ENCODE measurements at regions not wholly inside any gene's neighbourhood (a gene's known extent, or its start where the extent isn't known, plus 50 kb on each side); places are given as distances from the start of the nearest gene placed in this dataset.

GRCh38 chr10:47104786-47105385 lies 193.7 kb downstream of the PTPN20 start:
- Histone ChIP-seq H3K27ac (peak overlapping the region; percentile 73), H3K4me3 (no peak overlapping the region), H3K27me3 (ENCODE audit: low read depth) (no peaks in the 10 kb centered on the region), H3K4me1 (peaks cover 30% of the 10 kb centered on the region), H3K36me3 (no peaks in the 10 kb centered on the region), H3K9me3 (peaks cover 3% of the 10 kb centered on the region)
- no peak for TF ChIP-seq CTCF (IDR thresholded peaks at IDR 0.05)
- peak; percentile 66 for DNase-seq
- ATAC-seq = peak; percentile 71 to 82
- intact Hi-C loops (cut with DNase I) = no loop called here

GRCh38 chr10:47107007-47107747 lies 192.8 kb upstream of the GDF10 start:
- no peaks in the 10 kb centered on the region for H3K27me3 ChIP-seq (ENCODE audit: low read depth)
- H3K4me1 ChIP-seq = peaks cover 36% of the 10 kb centered on the region
- peak in 1 of 2 donors; percentile 46 for ATAC-seq
- no peaks in the 10 kb centered on the region for H3K36me3 ChIP-seq
- no peak for DNase-seq
- no peak overlapping the region for H3K27ac ChIP-seq
- peaks cover 3% of the 10 kb centered on the region for H3K9me3 ChIP-seq
- no peak overlapping the region for H3K4me3 ChIP-seq
- intact Hi-C loops (cut with DNase I) = no loop called here
- no peak for TF ChIP-seq CTCF (IDR thresholded peaks at IDR 0.05)

- Histone ChIP-seq H3K4me3 (no peak overlapping the region), H3K9me3 (no peaks in the 10 kb centered on the region), H3K27me3 (ENCODE audit: low read depth) (no peaks in the 10 kb centered on the region), H3K36me3 (no peaks in the 10 kb centered on the region), H3K4me1 (peaks cover 24% of the 10 kb centered on the region), H3K27ac (no peak overlapping the region)
- intact Hi-C loops (cut with DNase I) = no loop called here
- DNase-seq (no peak), ATAC-seq (no peak)
- no peak for TF ChIP-seq CTCF (IDR thresholded peaks at IDR 0.05)
Observed at GRCh38 chr10:47109906-47110305, 190.1 kb upstream of the GDF10 start.

GRCh38 chr10:47111329-47111862 lies 188.6 kb upstream of the GDF10 start:
- no peak for DNase-seq
- intact Hi-C loops (cut with DNase I) = no loop called here

GRCh38 chr10:47112612-47113011 lies 187.4 kb upstream of the GDF10 start:
- ATAC-seq = no peak
- DNase-seq = no peak
- intact Hi-C loops (cut with DNase I) = no loop called here
- TF ChIP-seq CTCF (IDR thresholded peaks at IDR 0.05) = no peak
- H3K4me1 ChIP-seq = peaks cover 11% of the 10 kb centered on the region
- no peak overlapping the region for H3K27ac ChIP-seq
- no peaks in the 10 kb centered on the region for H3K36me3 ChIP-seq
- no peaks in the 10 kb centered on the region for H3K27me3 ChIP-seq (ENCODE audit: low read depth)
- no peak overlapping the region for H3K4me3 ChIP-seq
- no peaks in the 10 kb centered on the region for H3K9me3 ChIP-seq

More at GRCh38 chr10:47111329-47111862, 188.6 kb upstream of the GDF10 start:
- no peak for ATAC-seq
- TF ChIP-seq CTCF (IDR thresholded peaks at IDR 0.05) = no peak
- no peak overlapping the region for H3K4me3 ChIP-seq
- H3K36me3 ChIP-seq = no peaks in the 10 kb centered on the region
- no peaks in the 10 kb centered on the region for H3K9me3 ChIP-seq
- peaks cover 11% of the 10 kb centered on the region for H3K4me1 ChIP-seq
- no peaks in the 10 kb centered on the region for H3K27me3 ChIP-seq (ENCODE audit: low read depth)
- H3K27ac ChIP-seq = no peak overlapping the region
